ENCODE measurements at regions not wholly inside any gene's neighbourhood (a gene's known extent, or its start where the extent isn't known, plus 50 kb on each side); places are given as distances from the start of the nearest gene placed in this dataset.
"Not testable (repeated sequence)": the region's sequence is repeated elsewhere in the genome, so short reads cannot be mapped to it uniquely, and the experiment has no call there.

- Histone ChIP-seq H3K27ac (replicated peaks) (no peak overlapping the region), H3K27me3 (ENCODE audit: insufficient read depth, poor library complexity, severe bottlenecking) (no peaks in the 10 kb centered on the region), H3K4me3 (replicated peaks; ENCODE audit: insufficient read depth, low read length) (no peak overlapping the region)
- TF ChIP-seq CTCF (IDR thresholded peaks at IDR 0.05; ENCODE audit: insufficient read depth, low read length) (no peak), GABPA (IDR thresholded peaks at IDR 0.05; ENCODE audit: low read depth) (no peak), REST (IDR thresholded peaks at IDR 0.05; ENCODE audit: insufficient replicate concordance, low read depth) (no peak), SPI1 (IDR thresholded peaks at IDR 0.05; ENCODE audit: borderline replicate concordance, low read depth) (no peak), POLR2AphosphoS5 (IDR thresholded peaks at IDR 0.05; ENCODE audit: low read depth) (no peak)
- no peak for DNase-seq (ENCODE audit: low read depth in 1 of 2, low spot score in 1 of 2)
These were observed 647.0 kb upstream of the NXPH2 start for GRCh38 chr2:139427164-139427563.

GRCh38 chr2:139424101-139424500 lies 643.9 kb upstream of the NXPH2 start:
- no peak for DNase-seq (ENCODE audit: low read depth in 1 of 2, low spot score in 1 of 2)
- Histone ChIP-seq H3K4me3 (replicated peaks; ENCODE audit: insufficient read depth, low read length) (no peak overlapping the region), H3K27me3 (ENCODE audit: insufficient read depth, poor library complexity, severe bottlenecking) (no peaks in the 10 kb centered on the region), H3K27ac (replicated peaks) (no peak overlapping the region)
- TF ChIP-seq CTCF (IDR thresholded peaks at IDR 0.05; ENCODE audit: insufficient read depth, low read length) (no peak), REST (IDR thresholded peaks at IDR 0.05; ENCODE audit: insufficient replicate concordance, low read depth) (no peak), GABPA (IDR thresholded peaks at IDR 0.05; ENCODE audit: low read depth) (no peak)

- no peak overlapping the region for H3K27ac ChIP-seq (replicated peaks)
- TF ChIP-seq CTCF (IDR thresholded peaks at IDR 0.05; ENCODE audit: insufficient read depth, low read length) (no peak), GABPA (IDR thresholded peaks at IDR 0.05; ENCODE audit: low read depth) (peak; percentile 49), SPI1 (IDR thresholded peaks at IDR 0.05; ENCODE audit: borderline replicate concordance, low read depth) (peak; percentile 81), POLR2AphosphoS5 (IDR thresholded peaks at IDR 0.05; ENCODE audit: low read depth) (no peak)
- peak in 1 of 2 experiments; percentile 28 for DNase-seq (ENCODE audit: low read depth in 1 of 2, low spot score in 1 of 2)
- no peaks in the 10 kb centered on the region for H3K27me3 ChIP-seq (ENCODE audit: insufficient read depth, poor library complexity, severe bottlenecking)
- no peak overlapping the region for H3K4me3 ChIP-seq (replicated peaks; ENCODE audit: insufficient read depth, low read length)
These were observed 631.0 kb upstream of the NXPH2 start for GRCh38 chr2:139411236-139411635.

- not testable (repeated sequence) for H3K4me3 ChIP-seq (replicated peaks; ENCODE audit: insufficient read depth, low read length); H3K27ac ChIP-seq (replicated peaks); DNase-seq (ENCODE audit: low read depth in 1 of 2, low spot score in 1 of 2); H3K27me3 ChIP-seq (ENCODE audit: insufficient read depth, poor library complexity, severe bottlenecking)
These were observed 630.6 kb upstream of the NXPH2 start for GRCh38 chr2:139410833-139411174.

- not testable (repeated sequence) for H3K27ac ChIP-seq (replicated peaks); H3K27me3 ChIP-seq (ENCODE audit: insufficient read depth, poor library complexity, severe bottlenecking); DNase-seq (ENCODE audit: low read depth in 1 of 2, low spot score in 1 of 2); H3K4me3 ChIP-seq (replicated peaks; ENCODE audit: insufficient read depth, low read length)
These were observed 630.1 kb upstream of the NXPH2 start for GRCh38 chr2:139410147-139410832.
